GM12878 (cell line): ENCODE measurements at regions not wholly inside any gene's neighbourhood (a gene's known extent, or its start where the extent isn't known, plus 50 kb on each side); places are given as distances from the start of the nearest gene placed in this dataset.

Experiments used
- ATAC-seq: fragments of 200-7000 bp; cut with Tn5 transposase; 3 replicates; pipeline ENCODE4 v1.9.1; 2020; ENCODE audit warnings: mild to moderate bottlenecking, moderate library complexity
- BruUV-seq: library from RNA; stranded (reverse); fragments of 400-500 nt; replicated peaks from 2 replicates; lab custom pipeline; 2021; lab: Mats Ljungman, UMichigan
- CTCF ChIA-PET: fragments of 300-600 bp; sonication (Branson Sonifier 250); formaldehyde crosslinking; extraction: SDS; loops from one replicate; lab custom pipeline; 2021; ENCODE audit warnings: inconsistent platforms; lab: Yijun Ruan, JAX
- POLR2A ChIA-PET: fragments of 350-600 bp; formaldehyde crosslinking; extraction: SDS; loops from one replicate; lab custom pipeline; 2021; ENCODE audit warnings: inconsistent platforms; lab: Charles Lee
- RAD21 ChIA-PET: fragments of 300-600 bp; sonication (Branson Sonifier 250); formaldehyde crosslinking; loops from one replicate; lab custom pipeline; 2023; ENCODE audit warnings: antibody characterized with exemption; ENCODE audit not compliant: unreplicated experiment; lab: Charles Lee
- SMC1A ChIA-PET: fragments of 300-600 bp; sonication (Branson Sonifier 250); formaldehyde crosslinking; loops from one replicate; lab custom pipeline; 2023; ENCODE audit not compliant: unreplicated experiment, uncharacterized antibody; lab: Charles Lee
- DNase-seq: peaks from one replicate; pipeline ENCODE4 v3.0.0-alpha.2; 2011; ENCODE audit warnings: low read depth, low spot score
- FAIRE-seq: peaks from 3 replicates; lab custom pipeline; 2011; peaks lifted over from hg19 to GRCh38; lab: Jason Lieb, UNC
- H2AFZ ChIP-seq: 2 replicates; pipeline ENCODE4 v1.6.0; 2011; ENCODE audit warnings: low read depth, low read length, control low read depth; ENCODE audit not compliant: control insufficient read depth
- H3K27ac ChIP-seq: 2 replicates; pipeline ENCODE4 v1.5.1; 2011; ENCODE audit warnings: control low read depth; ENCODE audit not compliant: control insufficient read depth, insufficient read depth
- H3K27me3 ChIP-seq, 2 experiments: replicated peaks in 1 of 2; 2 replicates each; pipeline versions ENCODE4 v1.6.0 to v1.6.1; 2011; ENCODE audit warnings: low read length in 1 of 2; ENCODE audit not compliant: control insufficient read depth in 2 of 2, insufficient read depth in 2 of 2
- H3K36me3 ChIP-seq, 2 experiments: 2 replicates each; pipeline ENCODE4 v1.5.1; 2011; ENCODE audit warnings: low read length in 1 of 2; ENCODE audit not compliant: control insufficient read depth in 2 of 2, insufficient read depth in 2 of 2
- H3K4me1 ChIP-seq: 2 replicates; pipeline ENCODE4 v1.6.1; 2011; ENCODE audit warnings: mild to moderate bottlenecking, low read length, moderate library complexity, mixed read lengths; ENCODE audit not compliant: control insufficient read depth, insufficient read depth
- H3K4me2 ChIP-seq: 2 replicates; pipeline ENCODE4 v1.6.0; 2011; ENCODE audit warnings: control low read depth; ENCODE audit not compliant: control insufficient read depth, insufficient read depth
- H3K4me3 ChIP-seq: fragments of 200-600 bp; sonication (generic); 2 replicates; pipeline ENCODE4 v1.5.1; 2016
- H3K79me2 ChIP-seq: 2 replicates; pipeline ENCODE4 v1.6.0; 2011; ENCODE audit warnings: low read length; ENCODE audit not compliant: control insufficient read depth, insufficient read depth
- H3K9ac ChIP-seq: 2 replicates; pipeline ENCODE4 v1.8.0; 2011; ENCODE audit warnings: low read length, control low read depth, mixed read lengths; ENCODE audit not compliant: control insufficient read depth, insufficient read depth
- H3K9me3 ChIP-seq: replicated peaks from 3 replicates; pipeline ENCODE4 v1.5.1; 2011; ENCODE audit warnings: mild to moderate bottlenecking, low read length; ENCODE audit not compliant: control insufficient read depth, insufficient read depth
- H4K20me1 ChIP-seq: 2 replicates; pipeline ENCODE4 v1.6.0; 2011; ENCODE audit not compliant: control insufficient read depth, insufficient read depth
- BHLHE40 ChIP-seq, 2 experiments: fragments of 450-650 bp in 1 of 2; IDR thresholded peaks; 2 replicates each; pipeline ENCODE4 v1.6.1; 2011 to 2017; ENCODE audit warnings: low read depth in 2 of 2, borderline replicate concordance in 1 of 2, improper control_type of control experiment in 1 of 2, low read length in 1 of 2, mild to moderate bottlenecking in 1 of 2
- BMI1 ChIP-seq: fragments of 450-650 bp; IDR thresholded peaks from 2 replicates; pipeline ENCODE4 v1.6.1; 2016; ENCODE audit warnings: mild to moderate bottlenecking, moderate library complexity, borderline replicate concordance
- CREM ChIP-seq: IDR thresholded peaks from 2 replicates; pipeline ENCODE4 v1.6.1; 2014; ENCODE audit warnings: antibody characterized with exemption, low read depth
- EGR1 ChIP-seq, 2 experiments: IDR thresholded peaks; 1 replicate in 1 of 2; 2 replicates in 1 of 2; pipeline ENCODE4 v1.6.1; 2011 to 2012; ENCODE audit warnings: low read depth in 2 of 2, low read length in 2 of 2, borderline replicate concordance in 1 of 2, mild to moderate bottlenecking in 1 of 2, moderate library complexity in 1 of 2
- GABPA ChIP-seq: IDR thresholded peaks from 2 replicates; pipeline ENCODE4 v1.6.1; 2014; ENCODE audit warnings: antibody characterized with exemption, low read depth, mild to moderate bottlenecking, inconsistent platforms
- GATAD2B ChIP-seq: fragments of 450-650 bp; conservative IDR thresholded peaks from 2 replicates; pipeline ENCODE4 v1.6.1; 2017; ENCODE audit warnings: low read depth, mild to moderate bottlenecking, moderate library complexity
- HCFC1 ChIP-seq: fragments of 150-350 bp; IDR thresholded peaks from 2 replicates; pipeline ENCODE4 v1.6.1; 2014; ENCODE audit warnings: low read length
- HDAC2 ChIP-seq: fragments of 200-600 bp; sonication (generic); IDR thresholded peaks from 2 replicates; pipeline ENCODE4 v1.6.1; 2017
- MTA3 ChIP-seq: IDR thresholded peaks from 2 replicates; pipeline ENCODE4 v1.6.1; 2012; ENCODE audit warnings: low read length, inconsistent platforms, borderline replicate concordance
- RAD21 ChIP-seq: IDR thresholded peaks from 2 replicates; pipeline ENCODE4 v1.6.1; 2011; ENCODE audit warnings: mild to moderate bottlenecking, low read depth, low read length, moderate library complexity; ENCODE audit not compliant: insufficient read depth
- YBX1 ChIP-seq: fragments of 450-650 bp; IDR thresholded peaks from 2 replicates; pipeline ENCODE4 v1.6.1; 2016; ENCODE audit warnings: antibody characterized with exemption
- WGBS: methylation state at CpG from one replicate; pipeline ENCODE4 v1.1.6; 2016; ENCODE audit warnings: low lambda C conversion rate; ENCODE audit not compliant: insufficient replicate concordance, insufficient coverage; ENCODE audit errors: missing lambda C conversion rate; 5-methylcytosine and 5-hydroxymethylcytosine counted together
- in situ Hi-C: fragments of 300-500 bp; cut with MboI; formaldehyde crosslinking; loops from 9 replicates; pipeline ENCODE4 v1.14.3; 2018; ENCODE audit warnings: mixed read lengths
- intact Hi-C: fragments of 100-400 bp; cut with micrococcal nuclease; formaldehyde crosslinking; loops from one replicate; pipeline ENCODE4 v1.14.2; 2022; ENCODE audit not compliant: unreplicated experiment
- TF ChIP-seq, protein P1 (sequence below): fragments of 450-650 bp; IDR thresholded peaks from 2 replicates; pipeline ENCODE4 v1.6.1; 2016; ENCODE audit warnings: mild to moderate bottlenecking, moderate library complexity, borderline replicate concordance
- TF ChIP-seq, protein P2 (sequence below): IDR thresholded peaks from 2 replicates; pipeline ENCODE4 v1.6.1; 2012; ENCODE audit warnings: low read length, inconsistent platforms

DNA sequence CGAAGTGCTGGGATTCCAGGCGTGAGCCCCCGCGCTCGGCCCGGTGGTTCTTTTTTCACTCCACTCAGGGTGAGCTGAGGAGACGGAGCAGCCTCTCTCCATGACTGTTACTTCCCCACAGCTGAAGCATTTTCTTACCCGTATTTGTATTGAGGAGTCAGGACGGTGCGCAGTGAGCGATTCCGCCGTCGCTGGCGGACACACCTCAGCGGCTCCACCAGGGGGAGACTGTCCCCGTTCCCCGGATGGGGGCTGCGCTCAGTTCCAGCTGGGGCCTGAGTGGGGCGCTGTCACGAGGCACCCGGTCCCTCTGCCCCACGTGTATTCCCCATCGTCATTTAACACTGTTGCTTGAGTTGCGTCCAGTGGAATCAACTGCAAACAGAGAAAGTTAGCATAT, 844.0 kb upstream of the FRG1 start:
- H3K4me1 ChIP-seq = no peaks in the 10 kb centered on the region
- SMC1A ChIA-PET = no interaction called here
- H3K4me2 ChIP-seq = no peak overlapping the region
- H4K20me1 ChIP-seq = no peaks in the 10 kb centered on the region
- ATAC-seq = no peak
- no peak for TF ChIP-seq HDAC2
- TF ChIP-seq, all 136 proteins: peak for 0
- ChIA-PET POLR2A (no interaction called here), CTCF (no interaction called here), RAD21 (no interaction called here)
- intact Hi-C loops (no loop called here), in situ Hi-C loops (no loop called here)
- H3K27me3 ChIP-seq = no peaks in the 10 kb centered on the region
- no peak overlapping the region for H3K9ac ChIP-seq
- H3K36me3 ChIP-seq = no peaks in the 10 kb centered on the region
- 57% methylated on average over 24 of the region's 25 CpGs for WGBS
- BruUV-seq = no TSS peak
- DNase-seq (no peak), FAIRE-seq (no peak)
- no peak overlapping the region for H2AFZ ChIP-seq
- no peaks in the 10 kb centered on the region for H3K9me3 ChIP-seq
- no peak overlapping the region for H3K27ac ChIP-seq
- no peak overlapping the region for H3K4me3 ChIP-seq
- no peaks in the 10 kb centered on the region for H3K79me2 ChIP-seq

DNA sequence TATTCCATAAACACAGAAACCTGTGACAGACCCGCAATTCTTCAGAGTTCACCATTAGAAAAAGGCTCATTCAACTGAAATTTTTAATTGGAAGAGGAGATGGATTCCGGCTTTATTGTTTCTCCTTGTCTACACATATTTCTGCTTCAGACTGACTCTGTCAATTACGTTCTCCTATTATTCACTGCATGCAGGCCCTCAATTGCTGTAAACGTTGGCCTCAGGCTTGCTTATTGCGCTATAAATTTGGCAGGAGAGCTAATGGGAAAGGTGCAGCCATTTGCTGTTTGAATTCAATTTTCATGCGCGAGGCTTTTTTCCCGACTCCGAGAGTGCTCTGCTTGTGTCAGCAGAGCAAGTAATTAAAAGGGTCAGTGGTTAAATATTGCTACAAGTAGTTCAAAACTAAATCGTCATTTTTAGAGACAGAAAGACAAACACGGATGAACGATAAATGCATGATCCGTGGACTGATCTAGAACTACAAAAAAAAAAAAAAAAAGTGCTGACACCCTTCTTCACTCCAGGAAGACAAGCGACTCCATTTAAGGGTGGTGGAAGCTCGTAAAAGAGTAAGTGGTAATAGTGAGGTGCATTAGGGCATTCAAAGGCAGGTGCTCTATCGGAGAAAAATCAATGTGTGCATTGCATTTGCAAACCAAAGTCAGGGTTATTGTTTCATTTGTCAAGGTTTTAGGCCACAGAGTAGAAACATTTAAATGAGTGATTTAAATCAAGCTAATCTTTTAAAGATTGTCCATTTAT, 841.6 kb upstream of the FRG1 start:
- Histone ChIP-seq H4K20me1 (no peaks in the 10 kb centered on the region), H3K27ac (no peak overlapping the region), H3K79me2 (no peaks in the 10 kb centered on the region), H3K27me3 (no peaks in the 10 kb centered on the region), H3K9me3 (no peaks in the 10 kb centered on the region), H3K36me3 (no peaks in the 10 kb centered on the region), H3K4me2 (no peak overlapping the region), H3K4me1 (no peaks in the 10 kb centered on the region), H2AFZ (no peak overlapping the region), H3K9ac (no peak overlapping the region), H3K4me3 (no peak overlapping the region)
- ATAC-seq (no peak), FAIRE-seq (no peak), DNase-seq (no peak)
- no TSS peak for BruUV-seq
- intact Hi-C loops = no loop called here
- CTCF ChIA-PET = no interaction called here
- 40% methylated on average over 16 of the region's 16 CpGs for WGBS
- in situ Hi-C loops = no loop called here
- RAD21 ChIA-PET = no interaction called here
- SMC1A ChIA-PET = no interaction called here
- POLR2A ChIA-PET = no interaction called here
- TF ChIP-seq BHLHE40 (IDR thresholded peaks at IDR 0.05; ENCODE audit: borderline replicate concordance in 1 of 2, low read depth in 2 of 2, low read length in 1 of 2) = no peak
- TF ChIP-seq, protein P1, sequence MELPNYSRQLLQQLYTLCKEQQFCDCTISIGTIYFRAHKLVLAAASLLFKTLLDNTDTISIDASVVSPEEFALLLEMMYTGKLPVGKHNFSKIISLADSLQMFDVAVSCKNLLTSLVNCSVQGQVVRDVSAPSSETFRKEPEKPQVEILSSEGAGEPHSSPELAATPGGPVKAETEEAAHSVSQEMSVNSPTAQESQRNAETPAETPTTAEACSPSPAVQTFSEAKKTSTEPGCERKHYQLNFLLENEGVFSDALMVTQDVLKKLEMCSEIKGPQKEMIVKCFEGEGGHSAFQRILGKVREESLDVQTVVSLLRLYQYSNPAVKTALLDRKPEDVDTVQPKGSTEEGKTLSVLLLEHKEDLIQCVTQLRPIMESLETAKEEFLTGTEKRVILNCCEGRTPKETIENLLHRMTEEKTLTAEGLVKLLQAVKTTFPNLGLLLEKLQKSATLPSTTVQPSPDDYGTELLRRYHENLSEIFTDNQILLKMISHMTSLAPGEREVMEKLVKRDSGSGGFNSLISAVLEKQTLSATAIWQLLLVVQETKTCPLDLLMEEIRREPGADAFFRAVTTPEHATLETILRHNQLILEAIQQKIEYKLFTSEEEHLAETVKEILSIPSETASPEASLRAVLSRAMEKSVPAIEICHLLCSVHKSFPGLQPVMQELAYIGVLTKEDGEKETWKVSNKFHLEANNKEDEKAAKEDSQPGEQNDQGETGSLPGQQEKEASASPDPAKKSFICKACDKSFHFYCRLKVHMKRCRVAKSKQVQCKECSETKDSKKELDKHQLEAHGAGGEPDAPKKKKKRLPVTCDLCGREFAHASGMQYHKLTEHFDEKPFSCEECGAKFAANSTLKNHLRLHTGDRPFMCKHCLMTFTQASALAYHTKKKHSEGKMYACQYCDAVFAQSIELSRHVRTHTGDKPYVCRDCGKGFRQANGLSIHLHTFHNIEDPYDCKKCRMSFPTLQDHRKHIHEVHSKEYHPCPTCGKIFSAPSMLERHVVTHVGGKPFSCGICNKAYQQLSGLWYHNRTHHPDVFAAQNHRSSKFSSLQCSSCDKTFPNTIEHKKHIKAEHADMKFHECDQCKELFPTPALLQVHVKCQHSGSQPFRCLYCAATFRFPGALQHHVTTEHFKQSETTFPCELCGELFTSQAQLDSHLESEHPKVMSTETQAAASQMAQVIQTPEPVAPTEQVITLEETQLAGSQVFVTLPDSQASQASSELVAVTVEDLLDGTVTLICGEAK = no peak
- TF ChIP-seq BMI1 = no peak
- TF ChIP-seq GABPA = no peak
- no peak for TF ChIP-seq EGR1 (IDR thresholded peaks at IDR 0.05; ENCODE audit: borderline replicate concordance in 1 of 2, low read depth in 2 of 2, low read length in 2 of 2)
- TF ChIP-seq CREM = no peak
- TF ChIP-seq YBX1 = no peak
- no peak for TF ChIP-seq HCFC1
- TF ChIP-seq, protein P2, sequence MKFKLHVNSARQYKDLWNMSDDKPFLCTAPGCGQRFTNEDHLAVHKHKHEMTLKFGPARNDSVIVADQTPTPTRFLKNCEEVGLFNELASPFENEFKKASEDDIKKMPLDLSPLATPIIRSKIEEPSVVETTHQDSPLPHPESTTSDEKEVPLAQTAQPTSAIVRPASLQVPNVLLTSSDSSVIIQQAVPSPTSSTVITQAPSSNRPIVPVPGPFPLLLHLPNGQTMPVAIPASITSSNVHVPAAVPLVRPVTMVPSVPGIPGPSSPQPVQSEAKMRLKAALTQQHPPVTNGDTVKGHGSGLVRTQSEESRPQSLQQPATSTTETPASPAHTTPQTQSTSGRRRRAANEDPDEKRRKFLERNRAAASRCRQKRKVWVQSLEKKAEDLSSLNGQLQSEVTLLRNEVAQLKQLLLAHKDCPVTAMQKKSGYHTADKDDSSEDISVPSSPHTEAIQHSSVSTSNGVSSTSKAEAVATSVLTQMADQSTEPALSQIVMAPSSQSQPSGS = no peak
- TF ChIP-seq MTA3 = no peak
- TF ChIP-seq RAD21 = no peak
- TF ChIP-seq GATAD2B = no peak
